Neural cell (in vitro differentiated cells): ENCODE measurements at regions not wholly inside any gene's neighbourhood (a gene's known extent, or its start where the extent isn't known, plus 50 kb on each side); places are given as distances from the start of the nearest gene placed in this dataset.

Source experiments
- H2AFZ ChIP-seq: fragments of 200-600, 300-800 bp; sonication (generic), shearing (Covaris generic); 2 replicates; pipeline ENCODE4 v1.6.0; 2014; ENCODE audit warnings: low read depth, mild to moderate bottlenecking, antibody characterized with exemption, low read length, moderate library complexity
- H3F3A ChIP-seq: fragments of 200-600 bp; shearing (Covaris generic); 2 replicates; pipeline ENCODE4 v1.6.1; 2016; ENCODE audit warnings: mild to moderate bottlenecking, moderate library complexity, mixed read lengths, antibody characterized with exemption, low read length; ENCODE audit not compliant: insufficient read depth, poor library complexity, severe bottlenecking
- H3K27ac ChIP-seq: fragments of 200-600, 300-800 bp; sonication (generic), shearing (Covaris generic); 2 replicates; pipeline ENCODE4 v1.5.1; 2014; ENCODE audit warnings: mild to moderate bottlenecking, low read length, moderate library complexity
- H3K27me3 ChIP-seq: fragments of 300-800, 200-600 bp; sonication (generic), shearing (Covaris generic); 2 replicates; pipeline ENCODE4 v1.6.0; 2014; ENCODE audit warnings: mild to moderate bottlenecking, low read depth, low read length, moderate library complexity; ENCODE audit not compliant: insufficient read depth
- H3K36me3 ChIP-seq: fragments of 300-800, 200-600 bp; sonication (generic), shearing (Covaris generic); 2 replicates; pipeline ENCODE4 v1.5.1; 2014; ENCODE audit warnings: mild to moderate bottlenecking, antibody characterized with exemption, low read length, moderate library complexity; ENCODE audit not compliant: insufficient read depth
- H3K4me2 ChIP-seq: fragments of 300-800, 200-600 bp; sonication (generic), shearing (Covaris generic); 2 replicates; pipeline ENCODE4 v1.6.0; 2014; ENCODE audit warnings: mild to moderate bottlenecking, low read length
- H3K4me3 ChIP-seq: fragments of 300-800, 200-600 bp; sonication (generic), shearing (Covaris generic); 2 replicates; pipeline ENCODE4 v1.5.1; 2014; ENCODE audit warnings: mild to moderate bottlenecking, low read length, moderate library complexity
- H3K79me2 ChIP-seq: fragments of 200-600 bp; shearing (Covaris generic); replicated peaks from 2 replicates; pipeline ENCODE4 v1.6.0; 2014; ENCODE audit warnings: mild to moderate bottlenecking, low read length, moderate library complexity; ENCODE audit not compliant: insufficient read depth
- H3K9ac ChIP-seq: fragments of 300-800, 200-600 bp; sonication (generic), shearing (Covaris generic); 2 replicates; pipeline ENCODE4 v1.6.1; 2016; ENCODE audit warnings: mild to moderate bottlenecking, low read length, mixed read lengths
- H3K9me2 ChIP-seq: fragments of 200-600 bp; shearing (Covaris generic); 2 replicates; pipeline ENCODE4 v1.6.1; 2016; ENCODE audit warnings: mild to moderate bottlenecking, low read length, mixed read lengths; ENCODE audit not compliant: insufficient read depth
- H3K9me3 ChIP-seq: fragments of 200-600, 300-800 bp; sonication (generic), shearing (Covaris generic); 2 replicates; pipeline ENCODE4 v1.6.1; 2016; ENCODE audit warnings: mild to moderate bottlenecking, mixed run types, low read length, moderate library complexity, mixed read lengths
- H4K20me1 ChIP-seq: fragments of 200-600 bp; shearing (Covaris generic); 2 replicates; pipeline ENCODE4 v1.6.1; 2016; ENCODE audit warnings: mild to moderate bottlenecking, mixed run types; ENCODE audit not compliant: insufficient read depth
- EP300 ChIP-seq: fragments of 450-650 bp; conservative IDR thresholded peaks from 2 replicates; pipeline ENCODE4 v1.6.1; 2014; ENCODE audit warnings: antibody characterized with exemption, mild to moderate bottlenecking, moderate library complexity; ENCODE audit not compliant: poor library complexity, severe bottlenecking
- EZH2 ChIP-seq: fragments of 200-600, 300-800 bp; shearing (Covaris generic), sonication (generic); IDR thresholded peaks from 2 replicates; pipeline ENCODE4 v1.6.1; 2014; ENCODE audit warnings: antibody characterized with exemption, low read length, borderline replicate concordance, mild to moderate bottlenecking; ENCODE audit not compliant: insufficient read depth, poor library complexity, severe bottlenecking
- MXI1 ChIP-seq: fragments of 450-650 bp; conservative IDR thresholded peaks from 2 replicates; pipeline ENCODE4 v1.6.1; 2014; ENCODE audit warnings: antibody characterized with exemption, mild to moderate bottlenecking; ENCODE audit not compliant: poor library complexity, severe bottlenecking
- POLR2AphosphoS5 ChIP-seq: IDR thresholded peaks from 2 replicates; pipeline ENCODE4 v1.6.1; 2012
- RAD21 ChIP-seq: fragments of 450-650 bp; conservative IDR thresholded peaks from 2 replicates; pipeline ENCODE4 v1.6.1; 2014; ENCODE audit warnings: antibody characterized with exemption, mild to moderate bottlenecking, moderate library complexity
- SMC3 ChIP-seq: fragments of 450-650 bp; conservative IDR thresholded peaks from 2 replicates; pipeline ENCODE4 v1.6.1; 2014; ENCODE audit warnings: antibody characterized with exemption, mild to moderate bottlenecking, moderate library complexity; ENCODE audit not compliant: poor library complexity
- TAF1 ChIP-seq: IDR thresholded peaks from 2 replicates; pipeline ENCODE4 v1.6.1; 2012; ENCODE audit warnings: low read depth
- TF ChIP-seq, protein P1 (sequence below): fragments of 450-650 bp; IDR thresholded peaks from 2 replicates; pipeline ENCODE4 v1.5.1; 2014; ENCODE audit warnings: antibody characterized with exemption, mild to moderate bottlenecking, moderate library complexity; ENCODE audit not compliant: poor library complexity, severe bottlenecking
- TF ChIP-seq, protein P2 (sequence below): IDR thresholded peaks from 2 replicates; pipeline ENCODE4 v1.6.1; 2012; ENCODE audit warnings: borderline replicate concordance

DNA sequence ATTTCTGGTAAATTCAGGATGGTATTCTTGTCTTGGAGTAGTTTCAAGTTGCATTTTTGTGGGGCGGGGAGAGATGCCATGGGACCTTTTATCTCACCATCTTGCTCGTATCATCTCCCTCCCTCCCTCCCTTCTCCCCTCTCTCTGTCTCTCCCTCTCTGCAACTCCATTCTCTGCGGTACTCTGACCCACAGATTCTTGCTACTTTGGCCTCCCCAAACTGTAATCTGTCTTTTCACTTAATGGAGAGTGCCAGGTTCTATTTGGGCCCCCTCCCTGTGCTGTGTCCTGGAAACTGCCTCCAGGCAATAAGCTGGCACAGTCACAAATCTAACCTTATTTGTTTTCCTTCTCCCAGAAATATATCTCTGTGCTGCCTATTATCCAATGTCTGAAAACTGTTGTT is 175.2 kb downstream of the PAWR start:
- no peaks in the 10 kb centered on the region for H3K27me3 ChIP-seq
- H3K9me2 ChIP-seq, result no peaks in the 10 kb centered on the region
- peaks cover 3% of the 10 kb centered on the region for H3K9me3 ChIP-seq
- no peaks in the 10 kb centered on the region for H3F3A ChIP-seq
- no peak overlapping the region for H3K27ac ChIP-seq
- no peaks in the 10 kb centered on the region for H3K36me3 ChIP-seq
- TF ChIP-seq, protein P1, sequence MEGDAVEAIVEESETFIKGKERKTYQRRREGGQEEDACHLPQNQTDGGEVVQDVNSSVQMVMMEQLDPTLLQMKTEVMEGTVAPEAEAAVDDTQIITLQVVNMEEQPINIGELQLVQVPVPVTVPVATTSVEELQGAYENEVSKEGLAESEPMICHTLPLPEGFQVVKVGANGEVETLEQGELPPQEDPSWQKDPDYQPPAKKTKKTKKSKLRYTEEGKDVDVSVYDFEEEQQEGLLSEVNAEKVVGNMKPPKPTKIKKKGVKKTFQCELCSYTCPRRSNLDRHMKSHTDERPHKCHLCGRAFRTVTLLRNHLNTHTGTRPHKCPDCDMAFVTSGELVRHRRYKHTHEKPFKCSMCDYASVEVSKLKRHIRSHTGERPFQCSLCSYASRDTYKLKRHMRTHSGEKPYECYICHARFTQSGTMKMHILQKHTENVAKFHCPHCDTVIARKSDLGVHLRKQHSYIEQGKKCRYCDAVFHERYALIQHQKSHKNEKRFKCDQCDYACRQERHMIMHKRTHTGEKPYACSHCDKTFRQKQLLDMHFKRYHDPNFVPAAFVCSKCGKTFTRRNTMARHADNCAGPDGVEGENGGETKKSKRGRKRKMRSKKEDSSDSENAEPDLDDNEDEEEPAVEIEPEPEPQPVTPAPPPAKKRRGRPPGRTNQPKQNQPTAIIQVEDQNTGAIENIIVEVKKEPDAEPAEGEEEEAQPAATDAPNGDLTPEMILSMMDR, result no peak
- TF ChIP-seq MXI1 (no peak), TAF1 (no peak), EP300 (no peak), EZH2 (no peak), RAD21 (no peak), SMC3 (no peak), POLR2AphosphoS5 (no peak)
- TF ChIP-seq, protein P2, sequence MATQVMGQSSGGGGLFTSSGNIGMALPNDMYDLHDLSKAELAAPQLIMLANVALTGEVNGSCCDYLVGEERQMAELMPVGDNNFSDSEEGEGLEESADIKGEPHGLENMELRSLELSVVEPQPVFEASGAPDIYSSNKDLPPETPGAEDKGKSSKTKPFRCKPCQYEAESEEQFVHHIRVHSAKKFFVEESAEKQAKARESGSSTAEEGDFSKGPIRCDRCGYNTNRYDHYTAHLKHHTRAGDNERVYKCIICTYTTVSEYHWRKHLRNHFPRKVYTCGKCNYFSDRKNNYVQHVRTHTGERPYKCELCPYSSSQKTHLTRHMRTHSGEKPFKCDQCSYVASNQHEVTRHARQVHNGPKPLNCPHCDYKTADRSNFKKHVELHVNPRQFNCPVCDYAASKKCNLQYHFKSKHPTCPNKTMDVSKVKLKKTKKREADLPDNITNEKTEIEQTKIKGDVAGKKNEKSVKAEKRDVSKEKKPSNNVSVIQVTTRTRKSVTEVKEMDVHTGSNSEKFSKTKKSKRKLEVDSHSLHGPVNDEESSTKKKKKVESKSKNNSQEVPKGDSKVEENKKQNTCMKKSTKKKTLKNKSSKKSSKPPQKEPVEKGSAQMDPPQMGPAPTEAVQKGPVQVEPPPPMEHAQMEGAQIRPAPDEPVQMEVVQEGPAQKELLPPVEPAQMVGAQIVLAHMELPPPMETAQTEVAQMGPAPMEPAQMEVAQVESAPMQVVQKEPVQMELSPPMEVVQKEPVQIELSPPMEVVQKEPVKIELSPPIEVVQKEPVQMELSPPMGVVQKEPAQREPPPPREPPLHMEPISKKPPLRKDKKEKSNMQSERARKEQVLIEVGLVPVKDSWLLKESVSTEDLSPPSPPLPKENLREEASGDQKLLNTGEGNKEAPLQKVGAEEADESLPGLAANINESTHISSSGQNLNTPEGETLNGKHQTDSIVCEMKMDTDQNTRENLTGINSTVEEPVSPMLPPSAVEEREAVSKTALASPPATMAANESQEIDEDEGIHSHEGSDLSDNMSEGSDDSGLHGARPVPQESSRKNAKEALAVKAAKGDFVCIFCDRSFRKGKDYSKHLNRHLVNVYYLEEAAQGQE, result no peak
- H2AFZ ChIP-seq, result no peak overlapping the region
- H4K20me1 ChIP-seq, result no peaks in the 10 kb centered on the region
- no peaks in the 10 kb centered on the region for H3K79me2 ChIP-seq
- H3K4me2 ChIP-seq, result no peak overlapping the region
- H3K9ac ChIP-seq, result no peak overlapping the region
- no peak overlapping the region for H3K4me3 ChIP-seq

DNA sequence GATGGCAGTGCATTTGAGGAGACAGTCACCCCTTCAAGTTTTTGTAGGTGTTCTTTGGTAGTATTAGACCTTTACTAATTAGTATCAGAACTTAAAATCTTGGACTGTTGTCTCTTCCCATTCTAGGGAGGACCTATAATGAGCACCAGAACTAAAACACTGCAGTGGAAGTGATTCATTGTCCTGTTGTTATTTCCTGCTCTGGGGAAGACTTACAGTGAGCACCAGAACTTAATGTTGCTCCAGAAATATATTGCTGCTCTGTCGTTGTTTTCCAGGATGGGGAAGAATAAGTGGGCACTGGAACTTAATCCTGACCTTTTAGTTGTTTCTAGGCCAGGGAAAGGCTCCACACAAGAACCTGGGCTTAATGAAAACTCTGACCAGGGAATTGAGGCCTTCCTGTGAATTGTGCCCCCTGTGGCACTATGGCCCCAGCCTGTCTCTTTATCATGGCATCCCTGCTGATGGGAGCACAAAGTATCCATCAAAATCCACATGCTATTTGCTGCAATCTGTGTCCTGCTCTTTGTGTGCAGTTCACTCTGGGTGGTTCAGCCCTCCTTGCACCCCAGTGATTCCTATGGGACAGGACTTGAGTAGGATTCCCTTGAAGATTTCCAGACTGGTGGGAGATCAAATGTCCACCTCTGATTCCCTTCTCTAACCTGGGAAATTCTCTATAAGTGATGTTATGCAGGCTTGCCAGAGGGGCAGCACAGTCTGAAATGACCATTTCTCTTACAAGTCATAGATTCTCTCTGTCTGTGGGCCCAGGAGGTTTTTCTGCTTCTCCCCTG is 175.8 kb downstream of the PAWR start:
- H3K27ac ChIP-seq, result no peak overlapping the region
- peaks cover 3% of the 10 kb centered on the region for H3K9me3 ChIP-seq
- H3F3A ChIP-seq, result no peaks in the 10 kb centered on the region
- no peaks in the 10 kb centered on the region for H3K36me3 ChIP-seq
- no peak overlapping the region for H3K4me3 ChIP-seq
- no peaks in the 10 kb centered on the region for H3K27me3 ChIP-seq
- TF ChIP-seq POLR2AphosphoS5 (no peak), SMC3 (no peak), RAD21 (no peak), TAF1 (no peak), EP300 (no peak), EZH2 (no peak), MXI1 (no peak)
- TF ChIP-seq, protein P1, result no peak
- TF ChIP-seq, protein P2, result no peak
- H3K4me2 ChIP-seq, result no peak overlapping the region
- H3K79me2 ChIP-seq, result no peaks in the 10 kb centered on the region
- no peaks in the 10 kb centered on the region for H4K20me1 ChIP-seq
- no peak overlapping the region for H3K9ac ChIP-seq
- H2AFZ ChIP-seq, result no peak overlapping the region
- no peaks in the 10 kb centered on the region for H3K9me2 ChIP-seq
